IMR-90 (cell line): ENCODE measurements at regions not wholly inside any gene's neighbourhood (a gene's known extent, or its start where the extent isn't known, plus 50 kb on each side); places are given as distances from the start of the nearest gene placed in this dataset.

Experiments used
- ATAC-seq: fragments of 200-7000 bp; cut with Tn5 transposase; 2 replicates; pipeline ENCODE4 v1.9.1; 2020; ENCODE audit warnings: low read depth, mild to moderate bottlenecking, moderate library complexity
- BruUV-seq: library from RNA; stranded (reverse); fragments of 400-500 nt; replicated peaks from 2 replicates; lab custom pipeline; 2021; lab: Mats Ljungman, UMichigan
- CTCF ChIA-PET: fragments of 300-600 bp; formaldehyde crosslinking; extraction: SDS; loops from one replicate; lab custom pipeline; 2021; ENCODE audit warnings: antibody characterized with exemption; lab: Yijun Ruan, JAX
- POLR2A ChIA-PET: fragments of 300-600 bp; sonication (Branson Sonifier 250); formaldehyde crosslinking; loops from one replicate; lab custom pipeline; 2022; ENCODE audit warnings: antibody characterized with exemption; ENCODE audit not compliant: unreplicated experiment; lab: Charles Lee
- DNase-seq: peaks from one replicate; pipeline ENCODE4 v3.0.0; 2013
- H2AFZ ChIP-seq: replicated peaks from 2 replicates; pipeline ENCODE3; 2013; ENCODE audit warnings: low read length, mild to moderate bottlenecking; ENCODE audit not compliant: poor library complexity
- H2AK5ac ChIP-seq: 2 replicates; pipeline ENCODE4 v1.6.1; 2013; ENCODE audit warnings: low read depth, low read length, inconsistent platforms
- H2AK9ac ChIP-seq: replicated peaks from 2 replicates; pipeline ENCODE3; 2013; ENCODE audit warnings: mild to moderate bottlenecking, low read depth, low read length, moderate library complexity; ENCODE audit not compliant: poor library complexity
- H2BK120ac ChIP-seq: 2 replicates; pipeline ENCODE4 v1.6.1; 2013; ENCODE audit warnings: low read depth, low read length, inconsistent platforms
- H2BK15ac ChIP-seq: 3 replicates; pipeline ENCODE4 v1.6.1; 2013; ENCODE audit warnings: low read depth, low read length, inconsistent platforms
- H2BK20ac ChIP-seq: 2 replicates; pipeline ENCODE4 v1.6.1; 2013; ENCODE audit warnings: low read depth, mild to moderate bottlenecking, inconsistent platforms, low read length, moderate library complexity
- H2BK5ac ChIP-seq: 2 replicates; pipeline ENCODE4 v1.6.1; 2013; ENCODE audit warnings: mild to moderate bottlenecking, low read depth, low read length, inconsistent platforms; ENCODE audit not compliant: poor library complexity, severe bottlenecking
- H3K14ac ChIP-seq: replicated peaks from 2 replicates; pipeline ENCODE4 v1.6.1; 2013; ENCODE audit warnings: low read depth, low read length, inconsistent platforms
- H3K18ac ChIP-seq: 2 replicates; pipeline ENCODE4 v1.6.1; 2013; ENCODE audit warnings: low read depth, low read length, control low read depth
- H3K23ac ChIP-seq: 2 replicates; pipeline ENCODE4 v1.6.1; 2013; ENCODE audit warnings: low read depth, low read length, inconsistent platforms
- H3K27ac ChIP-seq: 2 replicates; pipeline ENCODE4 v1.5.1; 2013; ENCODE audit warnings: mild to moderate bottlenecking, control low read depth, low read length; ENCODE audit not compliant: insufficient read depth
- H3K27me3 ChIP-seq: 2 replicates; pipeline ENCODE4 v1.6.1; 2013; ENCODE audit warnings: low read length; ENCODE audit not compliant: control insufficient read depth, insufficient read depth
- H3K36me3 ChIP-seq: 2 replicates; pipeline ENCODE4 v1.6.1; 2013; ENCODE audit warnings: low read length, mixed read lengths; ENCODE audit not compliant: control insufficient read depth, insufficient read depth
- H3K4ac ChIP-seq: 2 replicates; pipeline ENCODE4 v1.6.1; 2013; ENCODE audit warnings: low read depth, low read length, inconsistent platforms
- H3K4me1 ChIP-seq: 2 replicates; pipeline ENCODE4 v1.6.1; 2013; ENCODE audit warnings: low read length, mixed read lengths; ENCODE audit not compliant: control insufficient read depth, insufficient read depth
- H3K4me2 ChIP-seq: 2 replicates; pipeline ENCODE4 v1.6.1; 2013; ENCODE audit warnings: low read depth, mild to moderate bottlenecking, control low read depth, low read length, moderate library complexity
- H3K4me3 ChIP-seq: 2 replicates; pipeline ENCODE4 v1.5.1; 2013; ENCODE audit warnings: low read depth, mild to moderate bottlenecking, control low read depth, low read length, moderate library complexity; ENCODE audit not compliant: insufficient read depth
- H3K56ac ChIP-seq: 2 replicates; pipeline ENCODE4 v1.6.1; 2013; ENCODE audit warnings: low read length, inconsistent platforms; ENCODE audit not compliant: insufficient read depth; ENCODE audit errors: extremely low read depth
- H3K79me1 ChIP-seq, 2 experiments: 2 replicates each; pipeline ENCODE4 v1.6.1; 2013; ENCODE audit warnings: low read length in 2 of 2, inconsistent platforms in 1 of 2, low read depth in 1 of 2
- H3K9ac ChIP-seq: 2 replicates; pipeline ENCODE4 v1.6.1; 2013; ENCODE audit warnings: low read depth, low read length, control low read depth
- H3K9me1 ChIP-seq: 2 replicates; pipeline ENCODE4 v1.6.1; 2013; ENCODE audit warnings: low read length, inconsistent platforms; ENCODE audit not compliant: insufficient read depth
- H3K9me3 ChIP-seq: 2 replicates; pipeline ENCODE4 v1.6.1; 2013; ENCODE audit warnings: low read length; ENCODE audit not compliant: control insufficient read depth, insufficient read depth
- H4K20me1 ChIP-seq: 2 replicates; pipeline ENCODE4 v1.6.1; 2013; ENCODE audit warnings: low read length, inconsistent platforms; ENCODE audit not compliant: insufficient read depth
- H4K5ac ChIP-seq: 2 replicates; pipeline ENCODE4 v1.6.1; 2013; ENCODE audit warnings: mild to moderate bottlenecking, low read depth, low read length, control low read depth
- H4K8ac ChIP-seq, 2 experiments: 2 replicates each; pipeline ENCODE4 v1.6.1; 2013; ENCODE audit warnings: low read depth in 2 of 2, low read length in 2 of 2, control low read depth in 1 of 2, inconsistent platforms in 1 of 2
- H4K91ac ChIP-seq: 2 replicates; pipeline ENCODE4 v1.6.1; 2013; ENCODE audit warnings: low read depth, low read length, inconsistent platforms; ENCODE audit not compliant: insufficient read depth
- CHD1 ChIP-seq: IDR thresholded peaks from 2 replicates; pipeline ENCODE4 v1.6.1; 2012; ENCODE audit warnings: low read depth, low read length, improper control_type of control experiment
- MAZ ChIP-seq: IDR thresholded peaks from 2 replicates; pipeline ENCODE4 v1.6.1; 2012; ENCODE audit warnings: low read depth, mild to moderate bottlenecking, low read length, improper control_type of control experiment, moderate library complexity, borderline replicate concordance
- MXI1 ChIP-seq: IDR thresholded peaks from 2 replicates; pipeline ENCODE4 v1.6.1; 2012; ENCODE audit warnings: low read depth, mild to moderate bottlenecking, low read length, moderate library complexity, borderline replicate concordance
- NFE2L2 ChIP-seq: fragments of 150-350 bp; IDR thresholded peaks from 2 replicates; pipeline ENCODE4 v1.6.1; 2016; ENCODE audit warnings: low read depth, mild to moderate bottlenecking, low read length
- POLR2A ChIP-seq: IDR thresholded peaks from 2 replicates; pipeline ENCODE4 v1.6.1; 2012; ENCODE audit warnings: mild to moderate bottlenecking, low read depth, low read length
- RAD21 ChIP-seq: IDR thresholded peaks from 2 replicates; pipeline ENCODE4 v1.6.1; 2012; ENCODE audit warnings: low read length, improper control_type of control experiment
- RCOR1 ChIP-seq: IDR thresholded peaks from 2 replicates; pipeline ENCODE4 v1.6.1; 2012; ENCODE audit warnings: mild to moderate bottlenecking, low read length, improper control_type of control experiment; ENCODE audit not compliant: insufficient replicate concordance
- USF2 ChIP-seq: fragments of 150-350 bp; IDR thresholded peaks from 2 replicates; pipeline ENCODE4 v1.6.1; 2017; ENCODE audit warnings: mild to moderate bottlenecking, antibody characterized with exemption, low read length, low read depth
- WGBS, 2 experiments: methylation state at CpG; one replicate each; pipeline versions ENCODE4 v1.1.5 to v1.1.7; 2013; ENCODE audit warnings: missing lambda C conversion rate in 2 of 2; ENCODE audit not compliant: insufficient read length in 1 of 2; ENCODE audit errors: extremely low coverage in 2 of 2; 5-methylcytosine and 5-hydroxymethylcytosine counted together
- dilution Hi-C: fragments of 300-500 bp; cut with HindIII; formaldehyde crosslinking; loops from one replicate; pipeline ENCODE4 v1.14.3; 2018; ENCODE audit warnings: low sequenced_read_pairs; ENCODE audit not compliant: unreplicated experiment
- in situ Hi-C: fragments of 300-500 bp; cut with MboI; formaldehyde crosslinking; loops from 3 replicates; pipeline ENCODE4 v1.14.3; 2019; ENCODE audit warnings: low sequenced_read_pairs, inconsistent platforms, mixed read lengths
- intact Hi-C: fragments of 100-400 bp; cut with micrococcal nuclease; formaldehyde crosslinking; loops from 2 replicates; pipeline ENCODE4 v1.10.0; 2022

GRCh38 chr22:22075382-22076163 is 93.0 kb upstream of the TOP3B start:
- no peak overlapping the region for H3K23ac ChIP-seq
- H3K9me1 ChIP-seq = peaks cover 5% of the 10 kb centered on the region; the same call in 1 of the 2 replicates
- in situ Hi-C loops = no loop called here
- H2AFZ ChIP-seq = no peak overlapping the region
- H3K4me1 ChIP-seq = peaks cover 12% of the 10 kb centered on the region; the same call in 1 of the 2 replicates
- DNase-seq (no peak), ATAC-seq (peak; percentile 40)
- no peak overlapping the region for H2BK5ac ChIP-seq
- H3K9me3 ChIP-seq = no peaks in the 10 kb centered on the region
- no peak for TF ChIP-seq POLR2A
- TF ChIP-seq USF2 = no peak
- TF ChIP-seq MXI1 = no peak
- TF ChIP-seq CHD1 = no peak
- TF ChIP-seq MAZ = no peak
- no peak for TF ChIP-seq RCOR1
- TF ChIP-seq RAD21 = no peak
- TF ChIP-seq NFE2L2 = no peak
- intact Hi-C loops = no loop called here
- H4K20me1 ChIP-seq = no peaks in the 10 kb centered on the region
- H2BK15ac ChIP-seq = no peak overlapping the region
- 61% methylated on average over 2 of the region's 12 CpGs; no CpG with 5 or more reads in 1 of the 2 experiments for WGBS, 2 experiments
- no peaks in the 10 kb centered on the region for H3K36me3 ChIP-seq
- CTCF ChIA-PET = interaction anchor here (1.2 kb wide), 1 partner anchor 35 kb away, joined by 3 read pairs; no protein-coding TSS in a partner anchor
- H4K8ac ChIP-seq = no peak overlapping the region
- dilution Hi-C loops = no loop called here
- 0 out of 2 replicates have a peak overlapping the region, but pooled peaks have one; percentile 13 for H3K4ac ChIP-seq
- BruUV-seq = no TSS peak
- H2AK5ac ChIP-seq = no peak overlapping the region
- H2BK120ac ChIP-seq = 0 out of 2 replicates have a peak overlapping the region, but pooled peaks have one; percentile 14
- H3K27me3 ChIP-seq = peaks cover 13% of the 10 kb centered on the region
- H3K27ac ChIP-seq = no peak overlapping the region
- POLR2A ChIA-PET = no interaction called here
- H3K14ac ChIP-seq = no peak overlapping the region; the same call in 1 of the 2 replicates
- H3K18ac ChIP-seq = no peak overlapping the region; the same call in 1 of the 2 replicates
- H4K5ac ChIP-seq = no peak overlapping the region
- no peak overlapping the region for H4K91ac ChIP-seq
- H3K4me3 ChIP-seq = no peak overlapping the region
- H3K56ac ChIP-seq = no peak overlapping the region
- H3K4me2 ChIP-seq = no peak overlapping the region
- no peak overlapping the region for H2BK20ac ChIP-seq
- no peak overlapping the region for H2AK9ac ChIP-seq
- no peak overlapping the region for H3K9ac ChIP-seq
- no peaks in the 10 kb centered on the region for H3K79me1 ChIP-seq
